DMS153 treated with DMSO at 0.1 percent for 48 hours (cell line): ENCODE measurements at regions not wholly inside any gene's neighbourhood (a gene's known extent, or its start where the extent isn't known, plus 50 kb on each side); places are given as distances from the start of the nearest gene placed in this dataset.

Experiments
- DNase-seq: peaks from one replicate; lab custom pipeline; 2025; ENCODE audit not compliant: unreplicated experiment; lab: John Stamatoyannopoulos, UW

DNA sequence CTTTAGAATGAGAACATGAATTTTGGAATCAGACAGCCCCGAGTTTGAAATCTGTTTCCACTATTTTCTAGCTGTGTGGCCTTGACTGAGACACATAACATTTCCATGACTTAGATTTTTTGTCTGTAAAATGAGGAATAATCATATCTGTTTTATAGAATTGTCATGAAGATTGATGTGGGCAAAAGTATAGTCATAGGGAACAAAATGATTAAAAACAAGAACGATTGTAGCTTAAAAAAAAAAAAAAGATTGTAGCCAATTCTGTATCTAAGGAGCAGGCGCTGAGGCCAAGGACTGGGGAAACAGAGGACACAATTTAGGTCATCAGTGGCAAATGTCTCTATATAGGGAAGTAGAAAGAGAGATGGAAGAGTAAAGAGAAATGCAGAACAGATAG, 201.6 kb upstream of the C1QTNF7 start:
- no peak for DNase-seq

- DNase-seq: peak; percentile 49
Observed at GRCh38 chr4:15231265-15232091, 196.4 kb upstream of the C1QTNF7 start.

- DNase-seq: no peak
Observed at GRCh38 chr4:15232366-15233263, 195.2 kb upstream of the C1QTNF7 start.

DNA sequence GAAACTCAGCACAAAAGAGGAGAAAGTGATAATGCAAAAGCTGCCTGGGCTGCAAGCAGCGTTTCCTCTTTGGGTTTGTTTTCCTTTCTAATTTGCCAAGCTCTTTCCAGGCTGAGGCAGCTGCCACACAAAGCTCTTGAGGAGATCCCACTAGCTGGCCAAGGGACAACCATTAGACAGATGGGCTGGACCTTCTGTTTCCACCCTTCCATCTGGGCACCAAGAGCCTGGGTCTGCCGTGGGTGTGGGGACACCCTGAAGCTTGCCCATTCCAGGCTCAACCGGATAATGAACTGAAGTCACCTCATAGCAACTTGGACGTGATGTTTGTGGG, 194.6 kb upstream of the C1QTNF7 start:
- DNase-seq: no peak

GRCh38 chr4:15233626-15234025, 194.2 kb upstream of the C1QTNF7 start:
- DNase-seq: no peak

DNA sequence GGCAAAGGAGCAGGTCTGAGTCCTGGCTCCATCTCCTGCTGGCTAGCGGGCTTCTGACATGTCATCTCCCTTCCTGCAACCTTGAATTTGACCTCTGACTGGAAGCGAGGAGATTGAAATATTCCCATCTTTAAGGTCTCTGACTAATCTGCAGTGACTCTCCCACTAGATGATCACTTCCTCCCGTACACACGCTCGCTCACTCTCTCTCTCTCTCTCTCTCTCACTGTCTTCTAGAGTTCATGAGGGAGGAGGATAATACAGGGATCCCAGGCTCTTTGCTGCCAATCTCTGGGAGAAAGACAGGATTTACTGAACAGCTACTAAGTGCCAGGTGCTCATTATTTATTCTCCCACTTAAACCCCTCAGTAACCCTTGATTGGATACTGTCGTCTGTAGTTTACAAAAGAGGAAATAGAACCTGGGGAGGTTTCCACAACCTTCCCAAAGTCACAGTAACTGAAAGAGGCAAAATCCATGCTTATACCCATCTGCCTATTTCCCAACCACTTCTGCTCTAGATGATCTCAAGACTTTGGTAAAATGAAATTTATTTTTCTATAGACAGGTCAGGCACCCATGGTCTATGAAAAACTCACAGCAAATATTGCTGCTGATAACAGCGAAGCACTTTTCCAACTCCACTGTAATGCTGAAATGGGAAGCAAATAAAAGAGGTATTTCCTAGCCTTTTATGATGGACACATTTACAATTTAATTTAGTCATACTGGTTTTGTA, 193.5 kb upstream of the C1QTNF7 start:
- no peak for DNase-seq

- no peak for DNase-seq
Observed at GRCh38 chr4:15234856-15235126, 193.0 kb upstream of the C1QTNF7 start.

DNA sequence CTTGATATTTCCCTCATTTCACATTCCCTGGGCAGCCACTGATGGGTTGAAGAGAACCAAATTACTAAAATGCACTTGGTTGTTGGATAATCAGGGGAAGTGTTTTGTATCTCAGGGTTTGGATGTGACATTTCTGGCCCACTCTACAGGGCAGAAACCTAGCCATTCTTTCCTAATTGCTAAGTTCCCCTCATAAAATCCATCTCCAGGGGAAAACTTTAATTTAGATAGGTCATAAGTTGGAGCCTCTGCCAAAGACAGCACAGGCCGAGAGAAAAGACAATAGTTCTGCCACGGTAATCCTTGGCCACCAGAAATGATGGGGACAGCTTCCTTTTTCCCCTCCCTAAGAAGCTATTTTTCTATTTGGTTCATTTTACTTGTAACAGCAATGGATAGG, 192.7 kb upstream of the C1QTNF7 start:
- no peak for DNase-seq

- no peak for DNase-seq
Observed at GRCh38 chr4:15237648-15238230, 190.1 kb upstream of the C1QTNF7 start.

DNA sequence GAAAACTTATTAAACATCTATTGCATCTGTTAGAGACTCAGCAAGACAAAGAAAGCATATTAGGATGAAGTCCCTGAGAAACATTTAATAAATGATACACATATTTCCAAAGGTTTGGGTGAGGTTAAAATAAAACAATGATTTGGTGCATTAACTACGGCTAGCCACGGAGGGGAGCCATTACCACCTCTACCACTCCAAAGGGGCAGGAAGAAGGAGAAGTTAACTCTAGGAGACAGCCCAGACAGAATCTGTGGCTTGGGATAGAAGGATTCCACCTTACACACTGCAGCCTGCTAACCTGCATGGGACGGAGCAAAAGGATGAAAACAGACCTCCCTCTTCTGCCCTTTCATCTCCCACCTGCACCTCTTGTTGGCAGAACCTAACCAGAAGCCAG, 189.1 kb upstream of the C1QTNF7 start:
- DNase-seq: no peak

DNA sequence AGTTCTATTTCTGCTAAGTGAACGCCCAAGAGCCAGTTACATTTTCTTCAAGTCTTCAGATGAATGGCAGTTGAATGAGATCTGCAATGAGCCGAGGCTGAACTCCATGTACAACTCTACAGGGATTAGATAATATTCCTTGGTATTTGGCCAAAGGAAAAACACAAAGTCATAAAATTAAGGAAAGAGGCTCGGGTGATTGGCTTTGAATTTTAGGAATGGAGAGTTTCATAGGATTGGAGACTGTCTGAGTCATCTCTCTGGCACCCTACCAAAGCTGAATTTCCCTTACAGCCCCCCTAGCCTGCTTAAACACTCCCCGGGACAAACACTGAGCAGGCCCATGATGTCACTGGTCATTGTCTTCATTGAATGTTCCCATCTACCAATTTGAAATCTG, 188.0 kb upstream of the C1QTNF7 start:
- DNase-seq: no peak

DNA sequence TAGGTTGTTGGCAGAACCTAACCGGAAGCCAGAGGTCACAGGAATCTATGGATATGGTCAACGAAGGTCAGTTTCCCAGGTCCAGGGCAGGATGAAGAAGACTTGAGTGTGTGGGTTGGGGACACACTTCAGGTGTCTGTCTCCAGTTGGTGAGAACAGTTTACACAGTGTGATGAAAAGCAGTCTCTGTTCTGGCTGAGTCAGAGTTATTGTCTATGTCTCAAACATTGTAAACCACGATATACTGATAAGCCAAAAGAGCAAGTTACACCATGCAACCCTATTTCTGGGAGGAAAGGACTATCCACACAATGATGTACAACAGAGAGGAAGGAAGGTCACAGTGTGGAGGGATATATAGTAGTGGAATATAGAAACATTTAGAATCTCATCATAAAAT, 187.1 kb upstream of the C1QTNF7 start:
- no peak for DNase-seq

DNA sequence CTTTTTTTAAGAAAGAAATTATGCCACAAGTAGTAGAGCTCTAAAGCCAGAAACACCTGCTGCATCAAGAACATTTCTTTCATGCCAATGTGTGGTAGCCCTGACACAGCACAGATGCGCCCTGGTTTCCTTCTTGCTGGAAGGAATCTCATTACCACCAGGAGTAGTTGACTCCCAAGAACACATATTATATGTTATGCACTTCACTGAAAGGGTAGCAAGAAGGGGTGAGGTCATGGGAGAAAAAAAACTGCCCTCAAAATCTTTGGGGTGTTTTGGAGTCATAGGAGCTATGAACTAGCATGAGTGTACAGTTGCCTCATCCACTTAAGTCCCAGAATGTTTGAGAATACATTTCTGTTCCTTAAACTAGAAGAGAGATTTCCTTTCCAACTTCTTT, 185.8 kb upstream of the C1QTNF7 start:
- no peak for DNase-seq

DNA sequence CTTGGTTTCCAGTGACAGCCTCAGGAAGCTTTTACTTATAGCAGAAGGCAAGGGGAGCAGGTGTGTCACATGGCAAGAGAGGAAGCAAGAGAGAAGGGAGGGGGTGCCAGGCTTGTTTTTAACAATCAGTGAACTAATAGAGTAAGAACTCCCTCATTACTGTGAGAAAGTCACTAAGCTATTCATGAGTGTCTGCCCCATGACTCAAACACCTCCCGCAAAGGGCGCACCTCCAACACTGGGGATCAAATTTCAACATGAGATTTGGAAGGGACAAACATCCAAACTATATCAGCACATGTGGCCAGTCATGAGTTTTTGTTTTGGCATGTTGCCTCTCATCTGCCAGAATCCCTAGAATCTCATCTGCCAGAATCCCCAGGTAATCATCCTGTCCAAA, 183.5 kb upstream of the C1QTNF7 start:
- DNase-seq: no peak

DNA sequence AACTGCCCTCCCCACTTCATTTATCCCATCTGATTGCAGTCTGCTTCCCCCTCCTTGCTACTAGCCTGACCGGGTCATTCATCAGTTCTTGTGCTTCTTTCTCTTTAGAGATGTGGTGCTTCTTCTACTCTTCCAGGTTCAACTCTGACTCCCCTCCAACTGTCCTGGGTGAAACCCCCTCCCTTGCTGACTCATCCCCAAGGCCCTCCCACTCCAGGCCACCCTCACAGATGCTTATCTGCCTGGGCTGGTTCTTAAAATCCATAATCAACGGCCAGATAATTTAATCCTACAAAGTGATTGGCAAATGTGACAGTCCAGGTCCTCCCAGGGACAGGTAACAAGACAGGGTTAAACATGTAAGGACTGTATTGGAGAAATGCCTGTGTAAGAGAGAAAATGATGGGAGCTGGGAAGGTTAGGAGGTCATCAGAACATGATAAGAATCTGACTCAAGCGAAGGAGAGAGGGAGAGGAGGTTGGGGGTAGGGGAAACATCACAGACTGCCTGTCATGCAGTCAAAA, 182.8 kb upstream of the C1QTNF7 start:
- no peak for DNase-seq

DNA sequence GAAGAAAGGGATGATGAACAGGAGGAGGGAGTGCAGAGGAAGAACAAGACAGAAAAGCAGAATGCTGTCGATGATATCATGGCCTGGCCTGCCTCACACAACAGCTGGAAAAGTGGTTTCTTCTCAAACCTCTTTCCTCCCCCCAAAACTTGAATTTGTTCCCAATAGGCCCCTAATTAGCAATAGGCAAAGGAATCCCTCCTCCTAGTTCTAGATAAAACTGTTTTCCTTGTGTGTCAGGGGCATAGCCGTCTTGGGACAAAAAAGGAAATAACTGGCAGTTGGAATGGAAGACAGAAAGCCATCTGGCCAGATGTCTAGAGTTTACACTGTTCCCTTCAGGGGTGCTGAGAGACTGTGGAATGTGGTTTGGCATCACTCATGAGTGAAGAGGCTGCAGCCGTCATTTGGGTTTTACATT, 177.8 kb upstream of the C1QTNF7 start:
- DNase-seq: no peak

DNA sequence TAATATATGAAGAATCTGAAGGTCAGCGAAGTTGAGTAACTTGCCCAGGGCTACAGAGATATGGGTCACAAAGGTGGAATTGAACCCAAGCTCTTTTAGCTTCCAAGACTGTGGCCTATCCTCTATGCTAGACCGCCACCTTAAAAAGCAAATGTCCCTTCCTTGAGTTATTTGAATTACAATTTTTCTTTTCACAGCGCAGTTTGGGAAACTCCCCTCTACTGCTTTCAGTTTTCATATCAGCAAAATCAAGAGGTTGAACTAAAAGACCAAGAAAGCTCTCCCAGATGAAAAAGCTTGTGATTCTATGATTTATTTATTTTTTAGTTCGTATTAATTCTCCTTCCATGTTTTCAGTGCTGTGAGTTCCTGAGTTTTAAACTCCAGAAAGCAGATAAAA, 174.5 kb upstream of the C1QTNF7 start:
- no peak for DNase-seq

DNA sequence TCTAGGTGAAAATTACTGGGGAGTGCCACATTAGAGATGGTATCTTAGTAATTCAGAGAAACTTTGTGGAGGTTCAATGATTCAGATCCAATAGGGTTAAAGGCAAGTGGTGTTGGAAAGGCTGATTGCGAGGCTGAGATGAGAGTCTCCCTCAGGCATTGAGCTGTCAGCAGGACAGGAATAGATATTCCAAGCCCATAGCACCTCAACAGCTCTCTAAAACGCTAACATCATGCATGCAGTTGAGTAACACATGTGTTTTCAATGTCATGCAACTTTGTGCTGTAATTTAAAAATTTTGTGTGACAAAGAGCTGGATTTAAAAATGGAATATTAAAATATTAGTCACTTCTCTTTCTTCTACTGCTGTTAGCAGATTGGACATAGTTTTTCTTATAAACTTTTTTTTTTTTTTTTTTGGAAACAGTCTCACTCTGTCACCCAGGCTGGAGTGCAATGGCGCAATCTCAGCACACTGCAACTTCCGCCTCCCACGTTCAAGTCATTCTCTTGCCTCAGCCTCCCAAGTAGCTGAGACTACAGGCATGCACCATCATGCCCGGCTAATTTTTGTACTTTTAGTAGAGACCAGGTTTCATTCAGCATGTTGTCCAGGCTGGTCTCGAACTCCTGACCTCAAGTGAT, 173.5 kb upstream of the C1QTNF7 start:
- no peak for DNase-seq

DNA sequence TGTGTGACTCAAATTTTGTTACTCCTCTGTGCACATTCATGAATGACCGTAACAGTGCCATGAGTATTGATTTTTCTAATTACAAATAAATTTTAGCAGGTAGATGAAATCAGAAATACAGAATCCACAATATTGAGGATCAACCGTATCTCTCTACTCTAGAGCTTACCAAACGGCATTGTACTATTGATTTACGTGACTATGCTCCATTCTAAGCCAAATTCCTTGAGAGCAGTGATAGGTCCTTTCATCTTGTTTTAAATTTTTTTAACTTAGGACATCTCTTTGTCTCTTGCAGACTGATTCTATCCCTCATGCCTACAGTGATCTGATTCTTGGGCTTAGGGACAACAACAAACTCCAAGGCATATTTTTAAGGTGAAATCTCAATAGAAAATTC, 172.3 kb upstream of the C1QTNF7 start:
- DNase-seq: no peak

DNA sequence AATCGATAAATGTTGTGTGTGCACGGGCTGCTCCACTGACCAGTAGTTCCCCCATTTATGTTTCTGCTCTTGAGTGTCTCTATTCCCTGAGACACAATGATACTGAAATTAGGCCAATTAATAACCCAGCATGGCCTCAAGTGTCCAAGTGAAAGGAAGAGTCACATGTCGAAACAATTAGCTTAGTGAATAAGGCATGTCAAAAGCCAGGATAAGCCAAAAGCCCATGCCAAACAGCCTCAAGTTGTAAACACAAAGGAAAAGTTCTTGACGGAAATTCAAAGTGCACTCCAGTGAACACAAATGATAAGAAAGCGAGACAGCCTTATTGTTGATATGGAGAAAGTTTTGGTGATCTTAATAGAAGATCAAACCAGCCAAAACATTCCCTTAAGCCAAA, 167.1 kb upstream of the C1QTNF7 start:
- DNase-seq: no peak

DNA sequence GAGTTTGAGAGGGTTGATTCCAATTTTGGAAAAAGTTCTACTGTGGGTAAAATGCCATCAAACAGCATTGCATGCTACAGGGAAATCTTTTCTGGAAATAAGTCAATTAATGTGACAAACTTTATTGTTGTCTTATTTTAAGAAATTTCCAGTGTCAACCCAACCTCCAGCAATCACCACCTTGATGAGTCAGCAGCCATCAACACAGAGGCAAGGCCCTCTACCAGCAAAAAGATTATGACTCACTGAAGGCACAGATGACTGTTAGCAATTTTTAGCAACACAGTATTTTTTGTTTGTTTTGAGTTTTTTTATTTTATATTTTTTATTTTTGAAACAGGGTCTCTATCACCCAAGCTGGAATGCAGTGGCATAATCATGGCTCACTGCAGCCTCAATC, 165.4 kb upstream of the C1QTNF7 start:
- no peak for DNase-seq
